Erythroblast (primary cell): ENCODE measurements at regions not wholly inside any gene's neighbourhood (a gene's known extent, or its start where the extent isn't known, plus 50 kb on each side); places are given as distances from the start of the nearest gene placed in this dataset.

Source experiments
- GATA1 ChIP-seq: IDR thresholded peaks from 2 replicates; pipeline ENCODE4 v1.6.1; 2011; ENCODE audit warnings: low read depth, mild to moderate bottlenecking, control low read depth, low read length, moderate library complexity
- POLR2A ChIP-seq: IDR thresholded peaks from 2 replicates; pipeline ENCODE4 v1.6.1; 2011; ENCODE audit warnings: mild to moderate bottlenecking, low read length

- no peak for TF ChIP-seq POLR2A
- no peak for TF ChIP-seq GATA1
Observed at GRCh38 chr2:52571380-52572347, 1195.9 kb upstream of the CHAC2 start.
